GM23338 (cell line): ENCODE measurements at regions not wholly inside any gene's neighbourhood (a gene's known extent, or its start where the extent isn't known, plus 50 kb on each side); places are given as distances from the start of the nearest gene placed in this dataset.

Source experiments
- ATAC-seq: fragments of 200-7000 bp; cut with Tn5 transposase; 3 replicates; pipeline ENCODE4 v1.9.1; 2020
- DNase-seq: peaks from one replicate; pipeline ENCODE4 v3.0.0-alpha.2; 2015; ENCODE audit warnings: low spot score
- H2AFZ ChIP-seq: fragments of 200-600 bp; sonication (generic); 2 replicates; pipeline ENCODE4 v1.8.0; 2016; ENCODE audit warnings: antibody characterized with exemption, mild to moderate bottlenecking, moderate library complexity
- H3F3A ChIP-seq: fragments of 200-600 bp; sonication (generic); replicated peaks from 2 replicates; pipeline ENCODE4 v1.8.0; 2017; ENCODE audit warnings: antibody characterized with exemption, mixed run types, low read depth
- H3K27ac ChIP-seq: fragments of 200-600 bp; sonication (generic); 2 replicates; pipeline ENCODE4 v1.6.1; 2016; ENCODE audit warnings: low read depth
- H3K27me3 ChIP-seq: fragments of 200-600 bp; sonication (generic); 2 replicates; pipeline ENCODE4 v1.8.0; 2016; ENCODE audit warnings: mild to moderate bottlenecking, mixed run types, moderate library complexity; ENCODE audit not compliant: insufficient read depth
- H3K36me3 ChIP-seq: fragments of 200-600 bp; sonication (generic); 2 replicates; pipeline ENCODE4 v1.8.0; 2016; ENCODE audit warnings: mild to moderate bottlenecking; ENCODE audit not compliant: insufficient read depth
- H3K4me1 ChIP-seq: fragments of 200-600 bp; sonication (generic); 2 replicates; pipeline ENCODE4 v1.8.0; 2016; ENCODE audit warnings: mild to moderate bottlenecking, moderate library complexity; ENCODE audit not compliant: insufficient read depth
- H3K4me2 ChIP-seq: fragments of 200-600 bp; sonication (generic); 2 replicates; pipeline ENCODE4 v1.7.1; 2017; ENCODE audit warnings: mixed run types
- H3K4me3 ChIP-seq: fragments of 200-600 bp; sonication (generic); 2 replicates; pipeline ENCODE4 v1.6.1; 2016; ENCODE audit warnings: mixed run types
- H3K79me2 ChIP-seq: fragments of 200-600 bp; sonication (generic); replicated peaks from 2 replicates; pipeline ENCODE4 v1.8.0; 2017; ENCODE audit warnings: mild to moderate bottlenecking; ENCODE audit not compliant: insufficient read depth
- H3K9me2 ChIP-seq: fragments of 200-600 bp; sonication (generic); 2 replicates; pipeline ENCODE4 v1.8.0; 2017; ENCODE audit not compliant: insufficient read depth
- H4K20me1 ChIP-seq: fragments of 200-600 bp; sonication (generic); replicated peaks from 2 replicates; pipeline ENCODE4 v1.8.0; 2017; ENCODE audit warnings: mild to moderate bottlenecking; ENCODE audit not compliant: insufficient read depth
- H3K27ac Mint-ChIP-seq: 2 replicates; pipeline ENCODE4 v1.8.0; 2020; ENCODE audit warnings: inconsistent platforms, mild to moderate bottlenecking, moderate library complexity, mixed read lengths
- H3K27me3 Mint-ChIP-seq: 3 replicates; pipeline ENCODE4 v1.8.0; 2022; ENCODE audit warnings: low read depth, mild to moderate bottlenecking, moderate library complexity, mixed read lengths, inconsistent platforms; ENCODE audit not compliant: insufficient read depth, poor library complexity
- H3K36me3 Mint-ChIP-seq: 3 replicates; pipeline ENCODE4 v1.8.0; 2021; ENCODE audit warnings: low read depth, mild to moderate bottlenecking, inconsistent platforms, moderate library complexity, mixed read lengths
- H3K4me1 Mint-ChIP-seq: 3 replicates; pipeline ENCODE4 v1.8.0; 2020; ENCODE audit warnings: mild to moderate bottlenecking, inconsistent platforms, mixed read lengths
- H3K4me3 Mint-ChIP-seq: 3 replicates; pipeline ENCODE4 v1.8.0; 2021; ENCODE audit warnings: moderate library complexity, mild to moderate bottlenecking, inconsistent platforms, mixed read lengths
- H3K9me3 Mint-ChIP-seq: 3 replicates; pipeline ENCODE4 v1.8.0; 2020; ENCODE audit warnings: moderate library complexity, mild to moderate bottlenecking, inconsistent platforms, mixed read lengths
- EZH2phosphoT487 ChIP-seq: fragments of 200-600 bp; sonication (generic); IDR thresholded peaks from one replicate; pipeline ENCODE4 v1.8.1; 2018; ENCODE audit warnings: antibody characterized with exemption; ENCODE audit not compliant: unreplicated experiment
- NANOG ChIP-seq: IDR thresholded peaks from 2 replicates; pipeline ENCODE4 v1.6.1; 2016; ENCODE audit warnings: antibody characterized with exemption, borderline replicate concordance
- STAT1 ChIP-seq: IDR thresholded peaks from one replicate; pipeline ENCODE4 v1.6.1; 2016; ENCODE audit warnings: antibody characterized with exemption; ENCODE audit not compliant: unreplicated experiment
- TF ChIP-seq, protein P1 (sequence below): fragments of 250-450 bp; sonication (Bioruptor Pico); IDR thresholded peaks from 2 replicates; pipeline ENCODE4 v1.5.0; 2020; ENCODE audit warnings: mild to moderate bottlenecking, moderate library complexity
- TF ChIP-seq, protein P2 (sequence below): IDR thresholded peaks from 2 replicates; pipeline ENCODE4 v1.6.1; 2016; ENCODE audit warnings: antibody characterized with exemption
- TF ChIP-seq, protein P3 (sequence below): IDR thresholded peaks from one replicate; pipeline ENCODE4 v1.6.1; 2018; ENCODE audit warnings: antibody characterized with exemption; ENCODE audit not compliant: unreplicated experiment

DNA sequence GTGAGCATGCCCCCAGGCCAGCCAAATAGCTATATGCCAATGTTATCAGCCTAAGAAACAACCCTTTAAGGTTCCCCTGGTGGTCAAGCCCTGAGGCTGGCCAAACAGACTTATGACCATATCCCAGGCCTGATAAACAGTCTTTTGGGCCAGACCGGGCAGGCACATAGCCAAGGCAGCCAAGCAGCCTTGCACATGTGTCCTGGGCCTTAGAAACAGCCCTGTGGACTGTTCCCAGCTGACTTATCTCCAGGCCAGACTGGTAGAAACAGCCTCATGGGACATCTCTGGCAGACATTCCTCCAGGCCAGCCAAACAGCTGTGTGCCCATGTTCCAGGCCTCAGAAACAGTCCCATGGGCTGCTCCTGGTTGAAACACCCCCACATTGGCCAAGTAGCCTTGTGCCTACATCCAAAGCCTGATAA lies 295.0 kb upstream of the MGAT4C start (continued):
- TF ChIP-seq, protein P1, sequence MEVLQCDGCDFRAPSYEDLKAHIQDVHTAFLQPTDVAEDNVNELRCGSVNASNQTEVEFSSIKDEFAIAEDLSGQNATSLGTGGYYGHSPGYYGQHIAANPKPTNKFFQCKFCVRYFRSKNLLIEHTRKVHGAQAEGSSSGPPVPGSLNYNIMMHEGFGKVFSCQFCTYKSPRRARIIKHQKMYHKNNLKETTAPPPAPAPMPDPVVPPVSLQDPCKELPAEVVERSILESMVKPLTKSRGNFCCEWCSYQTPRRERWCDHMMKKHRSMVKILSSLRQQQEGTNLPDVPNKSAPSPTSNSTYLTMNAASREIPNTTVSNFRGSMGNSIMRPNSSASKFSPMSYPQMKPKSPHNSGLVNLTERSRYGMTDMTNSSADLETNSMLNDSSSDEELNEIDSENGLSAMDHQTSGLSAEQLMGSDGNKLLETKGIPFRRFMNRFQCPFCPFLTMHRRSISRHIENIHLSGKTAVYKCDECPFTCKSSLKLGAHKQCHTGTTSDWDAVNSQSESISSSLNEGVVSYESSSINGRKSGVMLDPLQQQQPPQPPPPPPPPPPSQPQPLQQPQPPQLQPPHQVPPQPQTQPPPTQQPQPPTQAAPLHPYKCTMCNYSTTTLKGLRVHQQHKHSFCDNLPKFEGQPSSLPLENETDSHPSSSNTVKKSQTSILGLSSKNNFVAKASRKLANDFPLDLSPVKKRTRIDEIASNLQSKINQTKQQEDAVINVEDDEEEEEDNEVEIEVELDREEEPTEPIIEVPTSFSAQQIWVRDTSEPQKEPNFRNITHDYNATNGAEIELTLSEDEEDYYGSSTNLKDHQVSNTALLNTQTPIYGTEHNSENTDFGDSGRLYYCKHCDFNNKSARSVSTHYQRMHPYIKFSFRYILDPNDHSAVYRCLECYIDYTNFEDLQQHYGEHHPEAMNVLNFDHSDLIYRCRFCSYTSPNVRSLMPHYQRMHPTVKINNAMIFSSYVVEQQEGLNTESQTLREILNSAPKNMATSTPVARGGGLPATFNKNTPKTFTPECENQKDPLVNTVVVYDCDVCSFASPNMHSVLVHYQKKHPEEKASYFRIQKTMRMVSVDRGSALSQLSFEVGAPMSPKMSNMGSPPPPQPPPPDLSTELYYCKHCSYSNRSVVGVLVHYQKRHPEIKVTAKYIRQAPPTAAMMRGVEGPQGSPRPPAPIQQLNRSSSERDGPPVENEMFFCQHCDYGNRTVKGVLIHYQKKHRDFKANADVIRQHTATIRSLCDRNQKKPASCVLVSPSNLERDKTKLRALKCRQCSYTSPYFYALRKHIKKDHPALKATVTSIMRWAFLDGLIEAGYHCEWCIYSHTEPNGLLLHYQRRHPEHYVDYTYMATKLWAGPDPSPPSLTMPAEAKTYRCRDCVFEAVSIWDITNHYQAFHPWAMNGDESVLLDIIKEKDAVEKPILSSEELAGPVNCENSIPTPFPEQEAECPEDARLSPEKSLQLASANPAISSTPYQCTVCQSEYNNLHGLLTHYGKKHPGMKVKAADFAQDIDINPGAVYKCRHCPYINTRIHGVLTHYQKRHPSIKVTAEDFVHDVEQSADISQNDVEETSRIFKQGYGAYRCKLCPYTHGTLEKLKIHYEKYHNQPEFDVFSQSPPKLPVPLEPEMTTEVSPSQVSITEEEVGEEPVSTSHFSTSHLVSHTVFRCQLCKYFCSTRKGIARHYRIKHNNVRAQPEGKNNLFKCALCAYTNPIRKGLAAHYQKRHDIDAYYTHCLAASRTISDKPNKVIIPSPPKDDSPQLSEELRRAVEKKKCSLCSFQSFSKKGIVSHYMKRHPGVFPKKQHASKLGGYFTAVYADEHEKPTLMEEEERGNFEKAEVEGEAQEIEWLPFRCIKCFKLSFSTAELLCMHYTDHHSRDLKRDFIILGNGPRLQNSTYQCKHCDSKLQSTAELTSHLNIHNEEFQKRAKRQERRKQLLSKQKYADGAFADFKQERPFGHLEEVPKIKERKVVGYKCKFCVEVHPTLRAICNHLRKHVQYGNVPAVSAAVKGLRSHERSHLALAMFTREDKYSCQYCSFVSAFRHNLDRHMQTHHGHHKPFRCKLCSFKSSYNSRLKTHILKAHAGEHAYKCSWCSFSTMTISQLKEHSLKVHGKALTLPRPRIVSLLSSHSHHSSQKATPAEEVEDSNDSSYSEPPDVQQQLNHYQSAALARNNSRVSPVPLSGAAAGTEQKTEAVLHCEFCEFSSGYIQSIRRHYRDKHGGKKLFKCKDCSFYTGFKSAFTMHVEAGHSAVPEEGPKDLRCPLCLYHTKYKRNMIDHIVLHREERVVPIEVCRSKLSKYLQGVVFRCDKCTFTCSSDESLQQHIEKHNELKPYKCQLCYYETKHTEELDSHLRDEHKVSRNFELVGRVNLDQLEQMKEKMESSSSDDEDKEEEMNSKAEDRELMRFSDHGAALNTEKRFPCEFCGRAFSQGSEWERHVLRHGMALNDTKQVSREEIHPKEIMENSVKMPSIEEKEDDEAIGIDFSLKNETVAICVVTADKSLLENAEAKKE (CRISPR knock-in tag) = no peak
- no peak for TF ChIP-seq EZH2phosphoT487

DNA sequence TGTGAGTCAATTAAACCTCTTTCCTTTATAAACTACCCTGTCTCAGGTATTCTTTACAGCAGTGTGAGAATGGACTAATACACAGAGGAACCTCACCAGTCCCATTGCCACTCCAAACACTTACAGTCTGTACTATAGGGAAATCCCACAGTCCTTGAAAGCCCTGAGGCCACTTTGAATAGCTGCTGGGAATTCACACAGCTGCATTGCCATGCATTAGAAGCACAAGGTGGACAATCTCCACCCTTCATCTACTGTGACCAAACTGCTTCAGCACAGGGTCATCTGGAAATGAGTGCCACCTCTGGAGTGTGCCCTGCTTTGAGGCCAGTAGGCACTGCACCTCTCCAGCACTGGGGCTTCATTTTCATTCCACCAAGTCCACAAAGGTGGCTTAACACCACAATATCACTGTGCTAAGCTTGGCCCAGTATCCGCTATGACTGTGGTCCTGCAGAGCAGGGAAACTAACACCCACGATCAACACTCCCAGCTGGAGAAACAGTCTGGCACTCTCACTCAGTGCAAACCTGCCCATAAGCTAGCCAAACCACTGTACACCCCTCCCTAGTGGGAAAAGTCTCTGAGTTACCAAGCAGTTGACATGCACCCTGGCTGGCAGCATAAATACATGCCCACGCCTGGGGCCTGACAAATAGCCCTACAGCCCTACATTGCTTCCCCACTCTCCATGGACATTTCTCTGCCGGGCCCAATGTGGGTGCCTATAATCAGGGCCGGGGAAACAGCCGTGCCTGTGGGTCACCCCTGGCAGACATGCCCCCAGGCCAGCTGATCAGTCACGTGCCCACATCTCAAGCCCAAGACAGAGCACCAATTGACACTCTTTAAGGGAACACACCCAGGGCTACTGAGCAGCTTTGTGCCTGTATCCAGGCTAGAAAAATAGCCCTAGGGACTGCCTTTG lies 294.3 kb upstream of the MGAT4C start:
- Histone ChIP-seq H3K4me3 (no peak overlapping the region), H3F3A (no peaks in the 10 kb centered on the region), H3K27me3 (no peaks in the 10 kb centered on the region), H2AFZ (no peak overlapping the region), H3K4me1 (no peaks in the 10 kb centered on the region), H3K9me2 (no peaks in the 10 kb centered on the region), H3K36me3 (no peaks in the 10 kb centered on the region), H3K27ac (no peak overlapping the region), H3K79me2 (no peaks in the 10 kb centered on the region), H4K20me1 (no peaks in the 10 kb centered on the region), H3K4me2 (no peak overlapping the region)
- TF ChIP-seq NANOG = no peak
- TF ChIP-seq, protein P2, sequence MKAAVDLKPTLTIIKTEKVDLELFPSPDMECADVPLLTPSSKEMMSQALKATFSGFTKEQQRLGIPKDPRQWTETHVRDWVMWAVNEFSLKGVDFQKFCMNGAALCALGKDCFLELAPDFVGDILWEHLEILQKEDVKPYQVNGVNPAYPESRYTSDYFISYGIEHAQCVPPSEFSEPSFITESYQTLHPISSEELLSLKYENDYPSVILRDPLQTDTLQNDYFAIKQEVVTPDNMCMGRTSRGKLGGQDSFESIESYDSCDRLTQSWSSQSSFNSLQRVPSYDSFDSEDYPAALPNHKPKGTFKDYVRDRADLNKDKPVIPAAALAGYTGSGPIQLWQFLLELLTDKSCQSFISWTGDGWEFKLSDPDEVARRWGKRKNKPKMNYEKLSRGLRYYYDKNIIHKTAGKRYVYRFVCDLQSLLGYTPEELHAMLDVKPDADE = no peak
- TF ChIP-seq, protein P3, sequence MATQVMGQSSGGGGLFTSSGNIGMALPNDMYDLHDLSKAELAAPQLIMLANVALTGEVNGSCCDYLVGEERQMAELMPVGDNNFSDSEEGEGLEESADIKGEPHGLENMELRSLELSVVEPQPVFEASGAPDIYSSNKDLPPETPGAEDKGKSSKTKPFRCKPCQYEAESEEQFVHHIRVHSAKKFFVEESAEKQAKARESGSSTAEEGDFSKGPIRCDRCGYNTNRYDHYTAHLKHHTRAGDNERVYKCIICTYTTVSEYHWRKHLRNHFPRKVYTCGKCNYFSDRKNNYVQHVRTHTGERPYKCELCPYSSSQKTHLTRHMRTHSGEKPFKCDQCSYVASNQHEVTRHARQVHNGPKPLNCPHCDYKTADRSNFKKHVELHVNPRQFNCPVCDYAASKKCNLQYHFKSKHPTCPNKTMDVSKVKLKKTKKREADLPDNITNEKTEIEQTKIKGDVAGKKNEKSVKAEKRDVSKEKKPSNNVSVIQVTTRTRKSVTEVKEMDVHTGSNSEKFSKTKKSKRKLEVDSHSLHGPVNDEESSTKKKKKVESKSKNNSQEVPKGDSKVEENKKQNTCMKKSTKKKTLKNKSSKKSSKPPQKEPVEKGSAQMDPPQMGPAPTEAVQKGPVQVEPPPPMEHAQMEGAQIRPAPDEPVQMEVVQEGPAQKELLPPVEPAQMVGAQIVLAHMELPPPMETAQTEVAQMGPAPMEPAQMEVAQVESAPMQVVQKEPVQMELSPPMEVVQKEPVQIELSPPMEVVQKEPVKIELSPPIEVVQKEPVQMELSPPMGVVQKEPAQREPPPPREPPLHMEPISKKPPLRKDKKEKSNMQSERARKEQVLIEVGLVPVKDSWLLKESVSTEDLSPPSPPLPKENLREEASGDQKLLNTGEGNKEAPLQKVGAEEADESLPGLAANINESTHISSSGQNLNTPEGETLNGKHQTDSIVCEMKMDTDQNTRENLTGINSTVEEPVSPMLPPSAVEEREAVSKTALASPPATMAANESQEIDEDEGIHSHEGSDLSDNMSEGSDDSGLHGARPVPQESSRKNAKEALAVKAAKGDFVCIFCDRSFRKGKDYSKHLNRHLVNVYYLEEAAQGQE = no peak
- no peak for TF ChIP-seq EZH2phosphoT487
- no peak for TF ChIP-seq STAT1
- H3K4me3 Mint-ChIP-seq = no peak overlapping the region
- DNase-seq (no peak), ATAC-seq (no peak)
- no peaks in the 10 kb centered on the region for H3K9me3 Mint-ChIP-seq
- H3K27ac Mint-ChIP-seq = no peak overlapping the region
- H3K36me3 Mint-ChIP-seq = no peaks in the 10 kb centered on the region
- H3K27me3 Mint-ChIP-seq = no peaks in the 10 kb centered on the region
- no peaks in the 10 kb centered on the region for H3K4me1 Mint-ChIP-seq
